HG03460 (cell line): ENCODE measurements at regions not wholly inside any gene's neighbourhood (a gene's known extent, or its start where the extent isn't known, plus 50 kb on each side); places are given as distances from the start of the nearest gene placed in this dataset.
"Not testable (repeated sequence)": the region's sequence is repeated elsewhere in the genome, so short reads cannot be mapped to it uniquely, and the experiment has no call there.

Experiments
- ATAC-seq: cut with Tn5 transposase; IDR thresholded peaks from one replicate; pipeline ENCODE4 v1.9.1; 2021; ENCODE audit not compliant: unreplicated experiment

DNA sequence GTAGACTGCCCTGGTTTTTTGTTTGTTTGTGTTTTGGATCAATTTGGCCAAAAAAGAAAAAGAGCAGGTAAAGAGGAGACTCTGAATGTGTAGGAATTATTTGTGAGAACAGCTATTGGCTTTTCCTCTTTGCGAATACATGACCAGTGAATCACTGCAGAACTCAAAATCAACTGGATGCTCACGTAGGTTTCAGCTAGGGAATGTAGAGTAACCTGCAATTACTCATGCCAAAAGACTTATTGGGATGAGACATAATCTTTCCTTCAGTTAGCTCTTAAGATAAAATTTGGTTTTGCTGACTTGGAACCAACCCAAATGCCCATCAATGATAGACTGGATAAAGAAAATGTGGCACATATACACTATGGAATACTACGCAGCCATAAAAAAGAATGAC lies 348.0 kb downstream of the NPR3 start:
- no peak for ATAC-seq

GRCh38 chr5:33065131-33065530 lies 354.0 kb downstream of the NPR3 start:
- ATAC-seq, result no peak

GRCh38 chr5:33067291-33067690 lies 356.2 kb downstream of the NPR3 start:
- ATAC-seq, result no peak

DNA sequence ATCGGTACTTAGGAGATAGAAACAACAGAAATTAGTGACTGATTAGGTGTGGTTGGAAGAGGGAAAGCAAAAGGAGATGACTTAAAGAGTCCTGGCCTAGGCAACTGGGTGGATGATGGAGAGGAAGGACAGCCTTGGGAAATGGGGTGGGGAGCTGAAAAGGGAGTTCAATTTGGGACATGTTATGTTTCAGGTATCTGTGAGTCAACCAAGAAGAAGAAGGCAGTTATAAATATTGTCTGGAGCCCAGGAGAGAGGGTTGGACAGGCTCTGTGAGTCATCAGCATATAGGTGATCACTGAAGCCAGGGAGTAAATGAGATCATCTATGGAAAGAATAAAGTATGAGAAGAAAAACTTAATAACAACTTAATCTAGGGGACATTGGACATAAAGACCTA lies 357.7 kb downstream of the NPR3 start:
- no peak for ATAC-seq

DNA sequence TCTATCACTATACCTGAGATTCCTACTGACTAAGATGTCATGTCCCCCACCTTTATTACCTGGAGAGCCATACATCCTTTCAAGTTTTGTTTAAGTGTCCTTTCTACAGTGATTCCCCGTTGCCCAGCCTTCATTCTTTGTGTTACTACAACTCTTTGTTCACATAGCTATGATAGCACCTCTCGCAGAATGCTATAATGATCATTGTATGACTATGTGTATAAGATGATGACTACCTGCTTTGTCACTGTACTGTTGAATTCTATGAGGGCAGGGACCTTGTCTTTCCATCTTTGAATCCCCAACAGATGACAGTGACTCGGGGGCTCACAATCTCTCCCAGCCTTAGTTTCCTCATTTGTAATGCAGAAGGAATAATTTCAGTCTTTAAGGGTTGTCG lies 361.2 kb downstream of the NPR3 start:
- no peak for ATAC-seq

- no peak for ATAC-seq
Observed at GRCh38 chr5:33072726-33073125, 361.6 kb downstream of the NPR3 start.

GRCh38 chr5:33073881-33074327 lies 362.8 kb downstream of the NPR3 start:
- no peak for ATAC-seq

DNA sequence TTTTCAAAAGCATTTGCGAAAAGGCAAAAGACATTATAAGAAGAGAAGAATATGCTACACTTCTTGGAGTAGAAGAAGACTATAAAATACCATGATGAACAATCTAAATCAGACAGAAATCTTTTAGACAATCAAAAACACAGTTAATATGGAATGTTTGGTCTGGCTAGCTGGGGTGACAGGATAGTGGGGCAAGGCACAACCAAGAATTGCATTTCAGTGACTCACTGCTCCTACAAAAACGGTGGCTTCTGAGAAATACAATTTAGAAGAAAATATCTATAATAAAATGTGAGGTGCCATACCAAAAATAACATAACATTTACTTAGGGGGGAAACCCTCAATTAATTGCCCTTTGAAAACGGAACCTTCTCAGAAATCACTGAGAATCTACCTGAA lies 363.4 kb downstream of the NPR3 start:
- ATAC-seq, result no peak

GRCh38 chr5:33075731-33076130 lies 364.6 kb downstream of the NPR3 start:
- no peak for ATAC-seq

GRCh38 chr5:33079548-33079947 lies 361.2 kb upstream of the TARS1 start:
- ATAC-seq, result no peak

- no peak for ATAC-seq
Observed at GRCh38 chr5:33080287-33080686, 360.5 kb upstream of the TARS1 start.

DNA sequence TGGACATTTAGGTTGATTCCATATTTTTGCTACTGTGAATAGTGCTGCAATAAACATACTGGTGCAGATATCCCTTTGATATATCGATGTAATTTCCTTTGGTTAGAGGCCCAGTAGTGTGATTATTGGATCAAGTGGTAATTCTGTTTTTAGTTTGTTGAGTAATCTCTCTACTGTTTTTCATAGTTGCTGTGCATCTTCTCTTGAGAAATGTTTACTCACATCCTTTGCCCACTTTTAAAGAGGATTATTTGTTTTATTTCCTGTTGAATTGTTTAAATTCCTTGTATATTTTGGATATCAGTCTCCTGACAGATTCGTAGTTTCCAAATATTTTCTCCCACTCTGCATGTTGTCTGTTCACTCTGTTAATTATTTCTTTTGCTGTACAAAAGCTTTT lies 352.6 kb upstream of the TARS1 start:
- no peak for ATAC-seq

- ATAC-seq, result no peak
Observed at GRCh38 chr5:33091571-33092363, 349.0 kb upstream of the TARS1 start.

DNA sequence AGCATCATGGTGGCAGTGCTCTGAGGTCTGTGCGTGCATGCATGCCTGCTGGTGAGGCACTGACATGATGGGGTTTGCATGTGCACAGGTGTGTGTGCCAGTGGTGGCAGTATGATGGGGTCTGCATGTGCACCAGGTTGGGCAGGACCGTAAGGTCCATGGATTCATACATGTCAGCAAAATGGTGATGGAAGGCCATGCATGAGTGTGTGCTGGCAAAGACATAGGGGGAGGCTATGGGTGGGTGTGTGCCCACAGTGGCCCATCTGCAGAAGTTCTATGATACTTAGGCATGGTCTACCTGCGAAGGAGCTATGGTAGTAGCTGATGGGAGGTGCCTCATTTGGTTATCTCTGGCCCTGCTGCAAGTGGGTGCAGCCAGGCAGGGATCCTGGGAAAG lies 348.0 kb upstream of the TARS1 start:
- ATAC-seq, result no peak

- no peak for ATAC-seq
Observed at GRCh38 chr5:33102551-33102950, 338.2 kb upstream of the TARS1 start.

DNA sequence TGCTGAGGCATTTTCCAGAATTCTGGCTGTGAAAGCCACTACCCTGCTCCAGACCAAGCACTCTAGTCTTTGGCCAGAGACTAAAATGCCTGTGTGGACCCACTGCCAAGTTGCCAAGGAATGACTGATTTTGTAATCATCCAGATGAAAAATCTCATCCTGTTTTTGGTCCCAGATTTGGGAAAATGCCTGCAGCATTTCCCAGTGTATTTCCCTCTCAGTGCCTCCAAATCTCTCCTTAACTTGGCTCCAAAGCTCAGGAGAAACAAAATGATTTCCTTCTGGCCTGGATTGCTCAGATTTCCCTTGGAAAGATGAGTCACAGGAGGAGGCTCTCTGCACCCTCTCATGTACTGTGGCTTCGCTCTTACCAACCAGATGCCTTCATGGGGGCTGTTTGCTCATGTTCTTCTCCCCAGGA lies 335.2 kb upstream of the TARS1 start:
- no peak for ATAC-seq

GRCh38 chr5:33110496-33110895 lies 330.3 kb upstream of the TARS1 start:
- not testable (repeated sequence) for ATAC-seq

DNA sequence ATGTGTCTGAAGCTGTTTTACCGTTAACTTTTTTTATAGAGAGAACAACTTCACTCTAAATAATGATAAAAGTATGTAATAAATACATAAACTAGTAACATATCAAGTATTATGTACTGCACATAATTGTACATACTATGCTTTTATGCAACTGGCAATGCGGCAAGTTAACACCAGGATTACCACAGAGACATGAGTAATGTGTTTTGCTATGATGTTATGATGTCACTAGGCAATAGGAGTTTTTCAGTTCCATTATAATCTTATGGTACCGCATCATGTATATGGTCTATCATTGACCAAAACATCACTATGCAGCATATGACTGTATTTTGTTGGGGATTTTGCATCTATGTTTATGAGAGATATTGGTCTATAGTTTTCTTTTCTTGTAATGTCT lies 326.4 kb upstream of the TARS1 start:
- no peak for ATAC-seq

DNA sequence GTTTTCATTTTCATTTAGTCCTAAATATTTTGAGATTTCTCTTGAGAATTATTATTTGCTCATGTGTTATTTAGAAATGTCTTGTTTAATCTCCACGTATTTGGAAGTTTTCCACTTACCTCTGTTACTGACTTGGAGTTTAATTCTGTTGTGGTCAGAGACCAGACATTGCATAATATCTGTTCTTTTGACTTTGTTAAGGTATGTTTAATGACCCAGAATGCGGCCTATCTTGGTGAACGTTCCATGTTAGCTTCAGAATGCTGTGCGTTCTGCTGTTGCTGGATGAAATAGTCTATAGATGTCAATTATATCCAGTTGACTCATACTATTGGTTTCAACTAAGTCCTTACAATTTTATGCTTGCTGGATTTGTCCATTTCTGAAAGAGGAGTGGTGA lies 325.3 kb upstream of the TARS1 start:
- no peak for ATAC-seq

GRCh38 chr5:33118761-33119415 lies 321.9 kb upstream of the TARS1 start:
- no peak for ATAC-seq

GRCh38 chr5:33120671-33121070 lies 320.1 kb upstream of the TARS1 start:
- ATAC-seq, result no peak

GRCh38 chr5:33129309-33129708 lies 311.5 kb upstream of the TARS1 start:
- no peak for ATAC-seq

DNA sequence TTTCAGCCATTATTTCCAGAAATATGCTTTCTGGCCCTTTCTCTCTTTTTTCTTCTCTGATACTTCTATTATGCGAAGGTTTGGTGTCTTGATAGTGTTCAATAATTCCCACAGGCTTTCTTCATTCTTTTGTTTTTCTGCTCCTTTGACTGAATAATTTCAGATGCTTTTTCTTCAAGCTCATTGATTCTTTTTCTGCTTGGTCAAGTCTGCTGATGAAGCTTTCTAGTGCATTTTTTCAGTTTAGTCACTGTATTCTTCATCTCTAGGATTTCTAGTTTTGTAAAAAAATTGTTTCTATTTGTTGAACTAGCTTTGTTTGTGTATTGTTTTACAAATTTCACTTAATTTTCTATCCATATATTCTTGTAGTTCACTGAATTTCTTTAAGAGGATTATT lies 304.0 kb upstream of the TARS1 start:
- ATAC-seq, result no peak
